Loucy (cell line): ENCODE measurements at regions not wholly inside any gene's neighbourhood (a gene's known extent, or its start where the extent isn't known, plus 50 kb on each side); places are given as distances from the start of the nearest gene placed in this dataset.

Source experiments
- H2AFZ ChIP-seq: fragments of 200-600 bp; sonication (generic); 2 replicates; pipeline ENCODE4 v1.6.0; 2016; ENCODE audit warnings: antibody characterized with exemption, mild to moderate bottlenecking, low read length, moderate library complexity
- H3F3A ChIP-seq: fragments of 200-600 bp; 2 replicates; pipeline ENCODE4 v1.6.0; 2016; ENCODE audit warnings: antibody characterized with exemption, low read depth, mild to moderate bottlenecking
- H3K27me3 ChIP-seq: fragments of 200-600 bp; sonication (generic); 2 replicates; pipeline ENCODE4 v1.6.1; 2014; ENCODE audit warnings: low read length, mild to moderate bottlenecking; ENCODE audit not compliant: insufficient read depth, poor library complexity, severe bottlenecking
- H3K36me3 ChIP-seq: fragments of 200-600 bp; sonication (generic); 2 replicates; pipeline ENCODE4 v1.6.1; 2016; ENCODE audit warnings: low read length; ENCODE audit not compliant: insufficient read depth
- H3K4me1 ChIP-seq: fragments of 200-600 bp; sonication (generic); 2 replicates; pipeline ENCODE4 v1.5.1; 2014; ENCODE audit warnings: low read length, mild to moderate bottlenecking; ENCODE audit not compliant: insufficient read depth, poor library complexity, severe bottlenecking
- H3K4me2 ChIP-seq: fragments of 200-600 bp; sonication (generic); 2 replicates; pipeline ENCODE4 v1.6.0; 2014; ENCODE audit warnings: antibody characterized with exemption, low read length, low read depth, mild to moderate bottlenecking; ENCODE audit not compliant: poor library complexity, severe bottlenecking
- H3K4me3 ChIP-seq: fragments of 200-600 bp; sonication (generic); 2 replicates; pipeline ENCODE4 v1.5.1; 2014; ENCODE audit warnings: low read length, mild to moderate bottlenecking, mixed read lengths; ENCODE audit not compliant: poor library complexity, severe bottlenecking
- H3K79me2 ChIP-seq: fragments of 200-600 bp; sonication (generic); 2 replicates; pipeline ENCODE4 v1.6.1; 2014; ENCODE audit warnings: low read length; ENCODE audit not compliant: insufficient read depth
- H3K9ac ChIP-seq: fragments of 200-600 bp; sonication (generic); 2 replicates; pipeline ENCODE4 v1.6.0; 2014; ENCODE audit warnings: mild to moderate bottlenecking, low read depth, low read length, moderate library complexity; ENCODE audit not compliant: poor library complexity, severe bottlenecking
- H3K9me2 ChIP-seq: fragments of 200-600 bp; sonication (generic); replicated peaks from 2 replicates; pipeline ENCODE4 v1.6.1; 2016; ENCODE audit warnings: low read depth, low read length, mixed read lengths
- H3K9me3 ChIP-seq: fragments of 200-600 bp; sonication (generic); 2 replicates; pipeline ENCODE4 v1.6.1; 2014; ENCODE audit warnings: mild to moderate bottlenecking, antibody characterized with exemption, low read length, low read depth; ENCODE audit not compliant: insufficient read depth
- H4K20me1 ChIP-seq: fragments of 200-600 bp; sonication (generic); 2 replicates; pipeline ENCODE4 v1.6.0; 2014; ENCODE audit warnings: antibody characterized with exemption, low read length, mild to moderate bottlenecking; ENCODE audit not compliant: insufficient read depth, poor library complexity, severe bottlenecking
- EZH2phosphoT487 ChIP-seq: fragments of 200-600 bp; IDR thresholded peaks from 2 replicates; pipeline ENCODE4 v1.6.1; 2018; ENCODE audit warnings: antibody characterized with exemption, mild to moderate bottlenecking, moderate library complexity, borderline replicate concordance
- TF ChIP-seq, protein P1 (sequence below): fragments of 200-600 bp; sonication (generic); conservative IDR thresholded peaks from 2 replicates; pipeline ENCODE4 v1.5.1; 2014; ENCODE audit warnings: mild to moderate bottlenecking, antibody characterized with exemption, low read length

DNA sequence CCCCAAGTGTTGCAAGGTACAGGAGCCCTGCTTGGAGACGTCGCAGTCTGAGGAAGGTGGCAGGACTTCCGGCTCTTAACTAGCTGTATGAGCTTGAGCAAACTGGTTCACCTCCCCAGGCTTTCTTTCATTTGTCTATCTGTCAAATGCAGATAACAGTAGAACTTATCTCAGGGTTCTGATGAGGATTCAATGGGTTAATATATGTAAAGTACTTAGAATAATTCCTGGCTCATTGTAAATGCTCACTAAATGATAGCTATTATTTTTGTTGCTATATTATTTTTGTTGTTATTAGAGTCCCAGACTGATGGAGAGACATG, 108.5 kb upstream of the IPO9 start:
- H3K4me2 ChIP-seq: no peak overlapping the region
- no peak overlapping the region for H3K9ac ChIP-seq
- H3K36me3 ChIP-seq: no peaks in the 10 kb centered on the region

DNA sequence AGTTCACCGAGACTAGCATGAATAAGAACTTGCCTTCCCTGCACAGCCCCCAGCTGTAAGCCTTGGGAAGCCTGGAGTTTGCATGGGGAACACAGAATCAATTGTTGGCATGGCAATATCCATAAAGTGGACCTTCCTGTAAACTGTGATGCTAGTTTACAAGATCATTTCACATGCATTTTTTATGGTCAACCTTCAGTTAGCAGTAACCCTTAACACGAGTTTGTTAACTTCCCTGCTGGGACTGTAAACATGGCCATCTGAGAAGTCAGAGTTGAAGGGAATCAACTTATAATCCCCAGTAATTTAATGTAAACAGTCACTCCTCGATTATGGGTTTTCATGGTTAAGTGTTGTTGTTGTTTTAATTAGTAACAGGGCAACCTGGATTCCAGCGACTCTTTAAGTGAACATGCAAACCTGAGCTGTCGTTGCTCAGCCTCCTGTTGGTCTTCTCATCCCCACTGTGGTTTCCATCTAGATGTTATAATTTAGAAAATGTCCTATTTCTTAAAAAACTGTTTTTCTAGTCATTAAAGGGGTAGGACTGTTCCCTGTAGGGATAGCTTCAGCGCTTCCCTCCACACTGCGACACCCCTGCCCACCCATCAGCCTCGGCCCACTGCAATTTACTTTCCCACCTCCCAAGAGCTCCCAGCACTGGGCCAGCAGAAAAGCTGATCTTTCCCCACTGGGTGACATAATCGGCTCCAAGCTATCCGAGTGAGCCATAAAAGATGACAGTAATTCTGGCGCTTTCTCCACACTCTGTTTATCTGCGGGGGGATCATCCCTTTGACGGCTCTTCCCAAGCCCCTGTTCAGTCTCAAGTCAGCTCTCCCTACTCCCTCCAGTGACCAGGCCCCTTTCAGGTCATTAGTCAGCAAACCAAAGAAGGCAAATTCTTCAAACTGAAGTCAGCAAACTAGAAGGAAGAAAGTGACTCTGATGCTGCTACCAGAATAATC, 107.6 kb upstream of the IPO9 start:
- no peak overlapping the region for H3K9ac ChIP-seq
- H3K79me2 ChIP-seq: no peaks in the 10 kb centered on the region
- no peak overlapping the region for H3K4me2 ChIP-seq
- H3K9me3 ChIP-seq: no peaks in the 10 kb centered on the region
- no peaks in the 10 kb centered on the region for H3F3A ChIP-seq
- no peak for TF ChIP-seq EZH2phosphoT487
- TF ChIP-seq, protein P1, sequence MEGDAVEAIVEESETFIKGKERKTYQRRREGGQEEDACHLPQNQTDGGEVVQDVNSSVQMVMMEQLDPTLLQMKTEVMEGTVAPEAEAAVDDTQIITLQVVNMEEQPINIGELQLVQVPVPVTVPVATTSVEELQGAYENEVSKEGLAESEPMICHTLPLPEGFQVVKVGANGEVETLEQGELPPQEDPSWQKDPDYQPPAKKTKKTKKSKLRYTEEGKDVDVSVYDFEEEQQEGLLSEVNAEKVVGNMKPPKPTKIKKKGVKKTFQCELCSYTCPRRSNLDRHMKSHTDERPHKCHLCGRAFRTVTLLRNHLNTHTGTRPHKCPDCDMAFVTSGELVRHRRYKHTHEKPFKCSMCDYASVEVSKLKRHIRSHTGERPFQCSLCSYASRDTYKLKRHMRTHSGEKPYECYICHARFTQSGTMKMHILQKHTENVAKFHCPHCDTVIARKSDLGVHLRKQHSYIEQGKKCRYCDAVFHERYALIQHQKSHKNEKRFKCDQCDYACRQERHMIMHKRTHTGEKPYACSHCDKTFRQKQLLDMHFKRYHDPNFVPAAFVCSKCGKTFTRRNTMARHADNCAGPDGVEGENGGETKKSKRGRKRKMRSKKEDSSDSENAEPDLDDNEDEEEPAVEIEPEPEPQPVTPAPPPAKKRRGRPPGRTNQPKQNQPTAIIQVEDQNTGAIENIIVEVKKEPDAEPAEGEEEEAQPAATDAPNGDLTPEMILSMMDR: no peak
- no peaks in the 10 kb centered on the region for H3K9me2 ChIP-seq
- H2AFZ ChIP-seq: no peak overlapping the region
- no peaks in the 10 kb centered on the region for H4K20me1 ChIP-seq
- no peaks in the 10 kb centered on the region for H3K4me1 ChIP-seq
- H3K4me3 ChIP-seq: no peak overlapping the region
- no peaks in the 10 kb centered on the region for H3K36me3 ChIP-seq
- H3K27me3 ChIP-seq: no peaks in the 10 kb centered on the region

More for the DNA sequence above, 108.5 kb upstream of the IPO9 start:
- H4K20me1 ChIP-seq: no peaks in the 10 kb centered on the region
- no peaks in the 10 kb centered on the region for H3K4me1 ChIP-seq
- no peak overlapping the region for H2AFZ ChIP-seq
- TF ChIP-seq, protein P1: no peak
- no peak for TF ChIP-seq EZH2phosphoT487
- no peak overlapping the region for H3K4me3 ChIP-seq
- H3K27me3 ChIP-seq: no peaks in the 10 kb centered on the region
- no peaks in the 10 kb centered on the region for H3F3A ChIP-seq
- no peaks in the 10 kb centered on the region for H3K79me2 ChIP-seq
- H3K9me2 ChIP-seq: no peaks in the 10 kb centered on the region
- no peaks in the 10 kb centered on the region for H3K9me3 ChIP-seq

DNA sequence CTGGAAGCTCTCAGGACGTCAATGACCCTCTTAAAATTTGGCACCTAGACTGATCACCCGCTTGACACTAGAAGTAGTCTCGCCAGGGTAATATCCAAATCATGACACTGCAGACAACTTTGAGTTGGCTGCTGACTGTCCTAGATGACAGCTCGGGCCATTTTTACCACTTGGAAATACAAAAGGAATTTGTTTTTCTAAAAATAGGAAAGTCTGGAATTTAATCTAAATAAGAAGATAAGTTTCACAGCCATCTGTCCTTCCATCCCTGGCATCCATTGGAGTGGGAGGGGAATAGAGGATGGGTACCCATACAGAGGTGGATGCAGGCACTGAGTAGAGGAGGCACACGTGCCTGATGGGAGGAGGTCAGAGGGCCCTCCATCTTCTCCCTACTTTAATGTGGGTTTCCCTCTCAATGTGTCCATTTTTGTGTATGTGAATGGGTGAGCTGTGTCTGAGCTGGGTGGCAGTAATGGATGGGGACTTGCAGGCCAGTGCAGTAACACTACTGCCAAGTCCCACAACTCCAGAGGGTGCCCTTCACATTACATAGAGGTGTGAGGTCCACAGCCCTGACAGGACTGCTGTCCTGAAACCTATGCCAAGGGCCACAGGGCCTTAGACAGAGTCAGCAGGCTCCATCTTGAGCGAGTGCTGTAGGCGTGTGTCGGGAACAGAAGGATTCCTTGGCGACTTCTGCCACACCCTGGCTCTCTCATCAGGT, 104.8 kb upstream of the IPO9 start:
- Histone ChIP-seq H3K4me3 (no peak overlapping the region), H2AFZ (no peak overlapping the region), H3K4me2 (no peak overlapping the region), H3K9me2 (no peaks in the 10 kb centered on the region), H3K27me3 (no peaks in the 10 kb centered on the region), H3K79me2 (no peaks in the 10 kb centered on the region), H4K20me1 (no peaks in the 10 kb centered on the region), H3F3A (no peaks in the 10 kb centered on the region), H3K36me3 (no peaks in the 10 kb centered on the region), H3K9me3 (no peaks in the 10 kb centered on the region), H3K4me1 (no peaks in the 10 kb centered on the region), H3K9ac (no peak overlapping the region)
- TF ChIP-seq, protein P1: no peak
- no peak for TF ChIP-seq EZH2phosphoT487
